CD4-positive, alpha-beta T cell treated with Interleukin-4 for 1 hour (primary cell): ENCODE measurements at regions not wholly inside any gene's neighbourhood (a gene's known extent, or its start where the extent isn't known, plus 50 kb on each side); places are given as distances from the start of the nearest gene placed in this dataset.
"Not testable (repeated sequence)": the region's sequence is repeated elsewhere in the genome, so short reads cannot be mapped to it uniquely, and the experiment has no call there.

Experiments
- DNase-seq, 2 donors: peaks; one replicate each; pipeline ENCODE4 v3.0.0-alpha.2; 2020 to 2022

- DNase-seq: no peak
Observed at GRCh38 chr6:112522587-112522986, 175.5 kb downstream of the RFPL4B start.

- DNase-seq: no peak
Observed at GRCh38 chr6:112524071-112524470, 176.9 kb downstream of the RFPL4B start.

DNA sequence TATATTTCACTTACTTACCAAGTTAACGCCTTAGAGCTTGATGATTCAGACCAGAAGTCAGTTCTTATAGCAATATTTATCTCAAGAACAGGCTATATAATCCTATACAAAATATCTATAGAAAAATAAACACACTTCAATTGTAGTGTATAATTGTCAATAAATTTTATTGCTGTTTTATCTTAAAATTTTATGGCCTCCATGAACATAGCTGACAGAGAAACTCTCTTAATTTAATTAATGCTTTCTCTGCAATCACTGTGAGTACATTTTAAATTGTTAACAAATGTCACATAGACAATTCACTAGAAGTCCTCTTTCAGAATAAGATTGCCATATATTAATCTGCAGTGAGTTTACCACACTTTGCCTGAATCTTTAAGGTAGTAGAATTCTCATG, 178.6 kb downstream of the RFPL4B start:
- no peak for DNase-seq

DNA sequence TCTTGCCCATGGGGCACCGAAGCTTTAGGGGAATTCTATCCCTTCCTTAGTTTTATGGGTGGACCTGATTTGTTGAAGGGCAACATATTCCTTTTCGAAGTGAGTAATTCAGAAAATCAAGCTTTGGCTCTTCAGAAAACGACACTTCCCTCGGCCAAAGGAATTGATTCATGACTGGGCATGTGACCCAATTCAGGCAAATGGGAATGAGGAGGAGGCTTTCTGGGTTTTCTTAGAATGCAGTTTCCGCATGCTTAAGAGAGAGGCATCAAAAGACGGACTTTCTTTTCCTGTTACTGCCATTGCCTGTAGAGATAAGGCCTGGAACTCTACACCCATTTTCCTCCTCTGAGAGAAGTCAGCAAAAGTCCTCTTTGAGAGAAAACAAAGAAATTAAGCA, 179.5 kb downstream of the RFPL4B start:
- DNase-seq: no peak

- not testable (repeated sequence) for DNase-seq
Observed at GRCh38 chr6:112528306-112528705, 181.2 kb downstream of the RFPL4B start.

- DNase-seq: no peak
Observed at GRCh38 chr6:112535816-112536215, 188.7 kb downstream of the RFPL4B start.

GRCh38 chr6:112539355-112539754, 192.2 kb downstream of the RFPL4B start:
- no peak for DNase-seq

DNA sequence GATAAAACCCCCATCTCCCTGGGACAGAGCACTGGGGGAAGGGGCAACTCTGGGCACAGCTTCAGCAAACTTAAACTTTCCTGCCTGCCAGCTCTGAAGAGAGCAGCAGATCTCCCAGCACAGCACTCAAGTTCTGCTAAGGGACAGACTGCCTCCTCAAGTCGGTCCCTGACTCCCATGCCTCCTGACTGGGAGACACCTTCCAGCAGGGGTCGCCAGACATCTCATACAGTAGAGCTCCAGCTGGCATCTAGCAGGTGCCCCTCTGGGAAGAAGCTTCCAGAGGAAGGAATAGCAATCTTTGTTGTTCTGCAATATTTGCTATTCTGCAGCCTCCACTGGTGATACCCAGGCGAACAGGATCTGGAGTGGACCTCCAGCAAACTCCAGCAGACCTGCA, 194.7 kb downstream of the RFPL4B start:
- DNase-seq: not testable (repeated sequence)

GRCh38 chr6:112547321-112548085, 200.4 kb downstream of the RFPL4B start:
- not testable (repeated sequence) for DNase-seq

DNA sequence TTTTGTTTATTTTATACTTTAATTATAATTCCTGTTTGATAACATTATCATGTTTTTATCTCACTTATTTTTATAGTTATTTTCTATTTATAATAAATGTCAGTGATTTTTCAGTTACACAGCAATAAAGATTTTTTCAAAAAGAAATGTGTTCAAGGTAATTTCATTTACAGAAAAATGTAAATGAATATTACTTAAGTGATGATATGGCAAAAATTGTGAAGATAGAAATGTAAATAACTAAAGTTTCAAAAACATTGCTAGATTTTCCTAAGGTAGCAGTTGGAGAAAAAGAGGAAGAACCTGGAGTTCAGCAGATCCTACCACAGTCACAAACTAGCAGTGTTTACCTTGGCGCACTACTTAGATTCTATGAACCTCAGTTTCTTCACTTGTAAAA, 202.6 kb downstream of the RFPL4B start:
- DNase-seq: no peak

GRCh38 chr6:112557435-112557834, 210.3 kb downstream of the RFPL4B start:
- DNase-seq: no peak

DNA sequence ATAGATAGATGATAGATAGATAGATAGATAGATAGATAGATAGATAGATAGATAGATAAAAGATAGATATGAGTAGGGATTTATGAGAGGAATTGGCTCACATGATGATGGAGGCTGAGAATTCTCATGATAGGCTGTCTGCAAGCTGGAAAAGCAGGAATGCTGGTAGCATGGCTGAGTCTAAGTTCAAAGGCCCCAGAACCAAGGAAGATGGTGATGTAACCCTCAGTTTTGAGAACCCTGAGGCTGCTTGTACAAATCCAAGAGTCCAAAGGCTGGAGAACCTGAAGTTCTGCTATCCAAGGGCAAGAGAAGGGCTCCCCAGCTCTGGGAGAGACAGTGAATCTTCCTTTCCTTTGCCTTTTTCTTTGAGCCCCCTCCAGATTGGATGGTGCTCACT, 210.8 kb downstream of the RFPL4B start:
- no peak for DNase-seq

GRCh38 chr6:112560651-112561050, 213.5 kb downstream of the RFPL4B start:
- DNase-seq: no peak

GRCh38 chr6:112562301-112563231, 215.4 kb downstream of the RFPL4B start:
- DNase-seq: no peak

GRCh38 chr6:112563368-112563767, 216.2 kb downstream of the RFPL4B start:
- no peak for DNase-seq

DNA sequence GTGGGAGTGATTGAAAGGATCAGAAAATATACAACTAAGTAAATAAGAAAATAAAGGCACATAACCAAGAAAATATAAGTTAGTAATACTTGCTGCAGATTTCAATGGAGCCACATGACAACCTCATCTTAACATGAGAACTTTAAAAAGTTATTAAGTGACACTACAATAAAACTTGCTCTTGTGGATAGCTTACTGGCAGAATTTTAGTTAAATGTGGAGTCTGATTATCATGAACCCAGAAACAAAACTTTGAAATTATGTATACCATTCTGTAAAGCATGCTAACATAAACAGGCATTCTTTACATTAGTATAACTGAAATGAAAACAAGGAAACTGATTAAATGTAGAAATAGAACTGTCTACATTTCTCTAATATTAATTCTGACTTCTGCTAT, 220.9 kb downstream of the RFPL4B start:
- DNase-seq: no peak

- DNase-seq: no peak
Observed at GRCh38 chr6:112571488-112572270, 224.5 kb downstream of the RFPL4B start.

- no peak for DNase-seq
Observed at GRCh38 chr6:112574190-112574589, 227.1 kb downstream of the RFPL4B start.

DNA sequence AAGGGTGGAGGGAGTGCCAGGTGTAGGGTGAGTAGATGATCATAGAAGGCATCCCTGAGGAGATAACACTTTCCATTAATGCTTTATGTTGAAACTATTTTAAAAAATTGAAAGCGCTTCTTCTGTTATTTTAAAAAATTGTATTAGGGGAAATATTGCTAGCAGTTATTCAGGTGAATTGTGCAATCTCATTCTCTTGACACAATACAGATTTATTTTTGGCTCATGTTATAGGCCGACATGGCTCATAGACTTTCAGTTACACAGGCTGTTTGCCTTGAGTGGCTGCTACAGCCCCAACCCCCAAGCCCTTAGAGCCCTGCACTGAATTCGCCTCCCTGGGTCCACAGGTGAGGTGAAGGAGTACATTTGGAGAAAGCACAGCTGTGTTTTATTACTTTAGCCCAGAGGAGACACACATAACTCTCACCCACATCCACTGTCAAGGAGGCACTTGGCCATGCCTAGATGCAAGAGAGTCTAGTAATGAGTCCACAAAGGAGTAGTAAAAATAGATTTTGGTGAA, 228.2 kb downstream of the RFPL4B start:
- DNase-seq: no peak

GRCh38 chr6:112576423-112576822, 229.3 kb downstream of the RFPL4B start:
- no peak for DNase-seq

- no peak for DNase-seq
Observed at GRCh38 chr6:112579601-112580000, 232.5 kb downstream of the RFPL4B start.

DNA sequence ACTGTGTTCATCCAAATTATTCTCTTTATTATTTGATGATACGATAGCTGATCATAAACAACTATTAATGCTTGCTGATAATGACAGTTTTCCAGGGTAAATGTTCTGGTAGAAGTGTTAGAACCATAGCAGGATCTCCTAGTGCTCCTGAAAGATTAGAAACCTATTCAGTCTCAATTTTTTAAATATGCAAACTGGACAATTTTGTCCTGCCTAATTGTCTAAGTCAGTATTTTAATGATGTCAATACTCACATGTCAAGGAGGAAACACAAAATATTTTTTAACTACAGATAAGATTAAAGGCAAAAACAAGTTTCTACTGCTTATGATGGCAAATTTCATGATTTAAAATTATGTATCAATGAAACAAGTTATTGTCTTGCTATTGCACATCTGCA, 233.9 kb downstream of the RFPL4B start:
- DNase-seq: no peak

DNA sequence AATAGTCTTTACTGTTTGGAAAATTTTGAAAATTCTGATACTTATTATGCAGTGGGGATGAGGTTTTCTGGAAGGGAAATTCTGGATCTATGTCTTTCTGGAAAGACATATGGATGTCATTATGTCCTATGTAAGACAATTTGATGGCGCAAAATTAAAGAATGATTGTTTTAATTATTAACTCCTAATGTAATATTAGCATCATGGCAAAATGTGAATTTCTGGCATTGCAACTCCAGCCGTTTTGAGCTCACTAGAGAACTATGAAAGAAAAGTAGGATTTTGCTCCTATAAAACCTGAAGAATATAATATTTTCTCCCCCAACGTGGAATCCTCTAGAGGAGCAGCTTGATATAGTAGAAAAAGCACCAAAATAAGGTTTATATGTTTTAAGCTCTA, 243.2 kb downstream of the RFPL4B start:
- no peak for DNase-seq
